ENCODE measurements at regions not wholly inside any gene's neighbourhood (a gene's known extent, or its start where the extent isn't known, plus 50 kb on each side); places are given as distances from the start of the nearest gene placed in this dataset.

DNA sequence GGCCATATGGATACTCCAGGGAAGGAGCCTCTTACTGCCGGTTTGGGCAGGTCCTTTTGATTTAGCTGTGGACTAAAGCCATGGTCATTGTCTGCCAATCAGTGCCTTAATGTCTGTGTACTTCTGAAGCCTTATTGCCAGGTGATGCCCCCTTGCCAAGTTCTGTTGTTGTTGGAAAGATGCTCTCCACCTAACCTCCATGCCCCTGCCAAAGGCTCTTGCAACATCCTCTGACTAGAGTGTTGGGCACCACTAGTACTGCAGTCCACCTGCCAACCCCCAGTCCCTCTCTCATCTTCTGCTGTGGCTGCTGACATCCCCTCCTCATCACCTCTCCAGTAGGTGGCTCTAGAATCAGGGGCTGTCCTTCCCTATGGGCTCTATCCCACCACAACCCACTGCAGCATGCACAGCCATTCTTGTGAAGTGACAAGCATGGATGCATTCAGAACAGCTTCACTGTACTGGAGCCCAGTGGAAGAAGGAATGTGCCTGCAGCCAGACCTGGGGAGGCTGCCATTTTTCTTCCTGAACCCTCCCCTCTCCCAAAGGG is 375.3 kb upstream of the CDH5 start:
- DNase-seq (ENCODE audit: low read depth, low spot score): no peak
- in situ Hi-C loops (cut with HindIII; ENCODE audit: low sequenced_read_pairs): no loop called here
- no peak overlapping the region for H3K4me3 ChIP-seq (ENCODE audit: low read depth, low read length)

GRCh38 chr16:65989861-65990604 is 376.5 kb upstream of the CDH5 start:
- no peak overlapping the region for H3K4me3 ChIP-seq (ENCODE audit: low read depth, low read length)
- in situ Hi-C loops (cut with HindIII; ENCODE audit: low sequenced_read_pairs): no loop called here
- no peak for TF ChIP-seq CTCF (IDR thresholded peaks at IDR 0.05; ENCODE audit: low read depth, low read length)
- no peak for DNase-seq (ENCODE audit: low read depth, low spot score)

More for the DNA sequence above, 375.3 kb upstream of the CDH5 start:
- TF ChIP-seq CTCF (IDR thresholded peaks at IDR 0.05; ENCODE audit: low read depth, low read length): peak; percentile 7

- no peak overlapping the region for H3K4me3 ChIP-seq (ENCODE audit: low read depth, low read length)
- DNase-seq (ENCODE audit: low read depth, low spot score): no peak
- no peak for TF ChIP-seq CTCF (IDR thresholded peaks at IDR 0.05; ENCODE audit: low read depth, low read length)
- in situ Hi-C loops (cut with HindIII; ENCODE audit: low sequenced_read_pairs): no loop called here
Observed at GRCh38 chr16:65988024-65988595, 378.4 kb upstream of the CDH5 start.

GRCh38 chr16:65984296-65984695 is 382.2 kb upstream of the CDH5 start:
- no peak for TF ChIP-seq CTCF (IDR thresholded peaks at IDR 0.05; ENCODE audit: low read depth, low read length)
- DNase-seq (ENCODE audit: low read depth, low spot score): no peak
- no peak overlapping the region for H3K4me3 ChIP-seq (ENCODE audit: low read depth, low read length)
- in situ Hi-C loops (cut with HindIII; ENCODE audit: low sequenced_read_pairs): no loop called here

GRCh38 chr16:65981057-65981456 is 385.4 kb upstream of the CDH5 start:
- no peak overlapping the region for H3K4me3 ChIP-seq (ENCODE audit: low read depth, low read length)
- DNase-seq (ENCODE audit: low read depth, low spot score): no peak
- TF ChIP-seq CTCF (IDR thresholded peaks at IDR 0.05; ENCODE audit: low read depth, low read length): no peak
- in situ Hi-C loops (cut with HindIII; ENCODE audit: low sequenced_read_pairs): no loop called here

- in situ Hi-C loops (cut with HindIII; ENCODE audit: low sequenced_read_pairs): no loop called here
- DNase-seq (ENCODE audit: low read depth, low spot score): peak; percentile 56
- H3K4me3 ChIP-seq (ENCODE audit: low read depth, low read length): no peak overlapping the region
- no peak for TF ChIP-seq CTCF (IDR thresholded peaks at IDR 0.05; ENCODE audit: low read depth, low read length)
Observed at GRCh38 chr16:65975049-65975708, 391.3 kb upstream of the CDH5 start.
